Colonic mucosa (tissue), 4 donors: ENCODE measurements at regions not wholly inside any gene's neighbourhood (a gene's known extent, or its start where the extent isn't known, plus 50 kb on each side); places are given as distances from the start of the nearest gene placed in this dataset.

ENCODE experiments used
- DNase-seq: peaks from one replicate; pipeline ENCODE4 v3.0.0-alpha.2; 2020
- H3K27ac ChIP-seq: fragments of 200-600 bp; one replicate; pipeline ENCODE4 v1.8.0; 2021
- H3K27me3 ChIP-seq: fragments of 200-600 bp; one replicate; pipeline ENCODE4 v1.8.0; 2021
- H3K36me3 ChIP-seq: fragments of 200-600 bp; one replicate; pipeline ENCODE4 v1.8.0; 2021
- H3K4me1 ChIP-seq: fragments of 200-600 bp; one replicate; pipeline ENCODE4 v1.8.0; 2021; ENCODE audit warnings: mild to moderate bottlenecking
- H3K4me3 ChIP-seq: fragments of 200-600 bp; one replicate; pipeline ENCODE4 v1.8.0; 2021
- H3K9ac ChIP-seq, 2 donors: one replicate each; pipeline ENCODE4 v1.7.0; 2013; ENCODE audit warnings: control low read depth in 2 of 2, low read depth in 2 of 2, low read length in 2 of 2
- H3K9me3 ChIP-seq: fragments of 200-600 bp; one replicate; pipeline ENCODE4 v1.8.0; 2021
- intact Hi-C: fragments of 100-400 bp; cut with DNase I; formaldehyde crosslinking; loops from one replicate; pipeline ENCODE4 v1.14.1; 2022
- TF ChIP-seq, protein P1 (sequence below): fragments of 200-600 bp; IDR thresholded peaks from one replicate; pipeline ENCODE4 v1.8.0; 2022; ENCODE audit warnings: antibody characterized with exemption, mild to moderate bottlenecking
- donor health status: healthy.
- donor health status: DM: no; HTN: no; CAD: no.
- donor health status: DM: no; HTN: no; CAD: no.

DNA sequence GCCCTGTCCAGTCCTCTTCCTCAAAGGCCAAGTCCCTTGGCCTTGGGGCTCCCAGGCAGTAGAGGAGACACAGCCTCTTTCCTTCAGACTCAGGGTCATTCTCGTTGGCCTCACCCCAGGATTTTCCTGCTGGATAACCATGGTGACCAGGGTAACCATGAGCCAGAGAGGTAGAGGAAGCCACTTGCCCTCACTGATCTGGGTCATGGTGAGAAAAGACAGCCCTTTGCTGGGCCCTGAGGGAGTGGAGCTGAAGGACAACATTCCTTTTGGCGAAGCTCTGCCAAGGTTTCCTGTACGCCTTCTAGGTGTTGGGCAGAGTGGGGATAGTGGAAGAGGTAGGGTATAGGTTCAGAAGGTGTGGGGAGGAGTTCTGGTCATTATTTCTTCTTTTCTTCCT lies 53.1 kb upstream of the WNT4 start:
- Histone ChIP-seq H3K4me3 (no peak overlapping the region), H3K9ac (no peak overlapping the region), H3K27ac (no peak overlapping the region), H3K27me3 (no peaks in the 10 kb centered on the region), H3K9me3 (no peaks in the 10 kb centered on the region), H3K4me1 (no peaks in the 10 kb centered on the region), H3K36me3 (no peaks in the 10 kb centered on the region)
- intact Hi-C loops = no loop called here
- DNase-seq = no peak
- TF ChIP-seq, protein P1, sequence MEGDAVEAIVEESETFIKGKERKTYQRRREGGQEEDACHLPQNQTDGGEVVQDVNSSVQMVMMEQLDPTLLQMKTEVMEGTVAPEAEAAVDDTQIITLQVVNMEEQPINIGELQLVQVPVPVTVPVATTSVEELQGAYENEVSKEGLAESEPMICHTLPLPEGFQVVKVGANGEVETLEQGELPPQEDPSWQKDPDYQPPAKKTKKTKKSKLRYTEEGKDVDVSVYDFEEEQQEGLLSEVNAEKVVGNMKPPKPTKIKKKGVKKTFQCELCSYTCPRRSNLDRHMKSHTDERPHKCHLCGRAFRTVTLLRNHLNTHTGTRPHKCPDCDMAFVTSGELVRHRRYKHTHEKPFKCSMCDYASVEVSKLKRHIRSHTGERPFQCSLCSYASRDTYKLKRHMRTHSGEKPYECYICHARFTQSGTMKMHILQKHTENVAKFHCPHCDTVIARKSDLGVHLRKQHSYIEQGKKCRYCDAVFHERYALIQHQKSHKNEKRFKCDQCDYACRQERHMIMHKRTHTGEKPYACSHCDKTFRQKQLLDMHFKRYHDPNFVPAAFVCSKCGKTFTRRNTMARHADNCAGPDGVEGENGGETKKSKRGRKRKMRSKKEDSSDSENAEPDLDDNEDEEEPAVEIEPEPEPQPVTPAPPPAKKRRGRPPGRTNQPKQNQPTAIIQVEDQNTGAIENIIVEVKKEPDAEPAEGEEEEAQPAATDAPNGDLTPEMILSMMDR = no peak

DNA sequence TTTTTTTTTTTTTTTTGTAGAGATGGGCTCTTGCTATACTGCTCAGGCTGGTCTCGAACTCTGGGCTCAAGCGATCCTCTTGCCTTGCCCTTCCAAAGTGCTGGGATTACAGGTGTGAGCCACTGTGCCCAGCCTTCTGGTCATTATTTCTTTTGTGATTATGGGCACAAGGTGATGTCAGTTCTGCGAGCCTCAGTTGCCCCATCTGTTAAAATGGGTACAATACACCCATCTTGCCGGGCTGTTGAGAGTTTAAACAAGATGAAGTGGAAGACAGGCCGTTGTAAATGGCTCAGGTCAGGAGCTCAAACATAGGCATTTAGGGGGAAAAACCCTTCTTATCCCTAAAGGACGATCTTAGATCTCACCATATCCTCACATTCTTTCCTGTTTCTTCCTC lies 53.7 kb upstream of the WNT4 start:
- no peaks in the 10 kb centered on the region for H3K9me3 ChIP-seq
- H3K4me1 ChIP-seq = no peaks in the 10 kb centered on the region
- DNase-seq = no peak
- no peak overlapping the region for H3K4me3 ChIP-seq
- intact Hi-C loops = no loop called here
- no peaks in the 10 kb centered on the region for H3K36me3 ChIP-seq
- H3K9ac ChIP-seq = no peak overlapping the region
- H3K27ac ChIP-seq = no peak overlapping the region
- H3K27me3 ChIP-seq = no peaks in the 10 kb centered on the region
- TF ChIP-seq, protein P1 = no peak

DNA sequence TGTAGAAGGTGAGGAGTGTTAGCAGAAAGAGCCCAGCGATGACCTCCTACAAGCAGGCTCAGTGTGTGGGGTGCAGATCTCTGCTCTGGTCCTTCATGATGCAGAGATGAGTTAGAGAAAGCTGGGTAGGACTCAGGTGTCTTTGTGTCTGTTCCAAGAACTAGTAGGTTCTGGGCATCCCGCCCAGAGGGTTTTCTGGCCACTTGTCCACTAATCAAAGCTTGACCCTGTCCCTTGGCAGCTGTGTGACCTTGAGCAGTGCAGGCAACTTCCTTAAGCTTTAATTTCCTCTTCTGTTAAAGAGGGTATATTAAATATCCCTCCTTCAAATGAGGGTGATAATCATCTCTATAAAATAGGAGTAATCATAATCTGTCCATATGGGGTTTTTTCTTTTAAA lies 54.7 kb upstream of the WNT4 start:
- Histone ChIP-seq H3K4me3 (no peak overlapping the region), H3K9ac (no peak overlapping the region), H3K27me3 (no peaks in the 10 kb centered on the region), H3K36me3 (no peaks in the 10 kb centered on the region), H3K27ac (no peak overlapping the region), H3K9me3 (no peaks in the 10 kb centered on the region), H3K4me1 (no peaks in the 10 kb centered on the region)
- intact Hi-C loops = no loop called here
- DNase-seq = no peak
- TF ChIP-seq, protein P1 = no peak

DNA sequence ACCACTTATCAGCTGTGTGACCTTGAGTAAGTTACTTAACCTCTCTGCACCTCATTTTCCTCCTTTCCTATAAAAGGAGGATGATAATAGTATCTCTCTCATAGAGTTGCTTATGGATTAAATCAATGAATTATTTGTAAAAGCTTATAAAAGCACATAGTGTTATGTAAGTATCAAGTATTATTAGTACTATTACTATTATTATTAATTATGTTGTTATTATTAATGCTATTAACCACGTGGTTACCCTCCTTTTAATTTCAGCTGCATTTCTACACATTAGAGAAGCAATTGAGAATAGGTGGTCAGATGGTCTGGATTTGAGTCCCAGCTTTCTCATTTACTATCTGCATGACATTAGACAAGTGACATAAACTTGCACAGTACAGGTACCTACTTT lies 58.1 kb upstream of the WNT4 start:
- TF ChIP-seq, protein P1 = no peak
- Histone ChIP-seq H3K27ac (no peak overlapping the region), H3K9me3 (no peaks in the 10 kb centered on the region), H3K36me3 (no peaks in the 10 kb centered on the region), H3K27me3 (no peaks in the 10 kb centered on the region), H3K9ac (no peak overlapping the region), H3K4me3 (no peak overlapping the region), H3K4me1 (no peaks in the 10 kb centered on the region)
- DNase-seq = no peak
- intact Hi-C loops = no loop called here

DNA sequence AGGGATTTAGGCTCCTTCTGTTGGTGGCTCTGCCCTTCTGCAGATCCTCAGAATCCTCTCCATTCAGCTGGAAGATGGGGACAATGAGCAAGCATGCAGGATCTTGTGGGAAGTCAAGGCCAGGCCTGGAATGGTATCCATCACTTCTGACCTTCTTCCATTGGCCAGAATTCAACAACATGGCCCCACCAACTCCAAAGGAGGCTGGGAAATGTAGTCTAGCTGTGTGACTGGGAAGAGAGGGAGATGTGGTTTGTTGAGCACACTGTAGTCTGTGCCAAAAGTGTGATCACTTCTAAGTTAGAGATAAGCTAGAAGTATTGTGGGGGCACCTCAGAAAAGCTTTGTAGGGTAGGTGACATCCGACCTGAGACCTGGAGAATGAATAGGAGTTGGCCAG lies 60.4 kb upstream of the WNT4 start:
- Histone ChIP-seq H3K36me3 (no peaks in the 10 kb centered on the region), H3K27me3 (peaks cover 4% of the 10 kb centered on the region), H3K9me3 (no peaks in the 10 kb centered on the region), H3K27ac (no peak overlapping the region), H3K4me1 (no peaks in the 10 kb centered on the region), H3K9ac (no peak overlapping the region), H3K4me3 (no peak overlapping the region)
- intact Hi-C loops = no loop called here
- TF ChIP-seq, protein P1 = no peak
- no peak for DNase-seq
